GM23338 (cell line): ENCODE measurements at regions not wholly inside any gene's neighbourhood (a gene's known extent, or its start where the extent isn't known, plus 50 kb on each side); places are given as distances from the start of the nearest gene placed in this dataset.

Experiments used
- EZH2 ChIP-seq: fragments of 200-600 bp; sonication (generic); IDR thresholded peaks from one replicate; pipeline ENCODE4 v1.8.0; 2017; ENCODE audit warnings: antibody characterized with exemption, mild to moderate bottlenecking, low read depth; ENCODE audit not compliant: unreplicated experiment
- EZH2phosphoT487 ChIP-seq: fragments of 200-600 bp; sonication (generic); IDR thresholded peaks from one replicate; pipeline ENCODE4 v1.8.1; 2018; ENCODE audit warnings: antibody characterized with exemption; ENCODE audit not compliant: unreplicated experiment

DNA sequence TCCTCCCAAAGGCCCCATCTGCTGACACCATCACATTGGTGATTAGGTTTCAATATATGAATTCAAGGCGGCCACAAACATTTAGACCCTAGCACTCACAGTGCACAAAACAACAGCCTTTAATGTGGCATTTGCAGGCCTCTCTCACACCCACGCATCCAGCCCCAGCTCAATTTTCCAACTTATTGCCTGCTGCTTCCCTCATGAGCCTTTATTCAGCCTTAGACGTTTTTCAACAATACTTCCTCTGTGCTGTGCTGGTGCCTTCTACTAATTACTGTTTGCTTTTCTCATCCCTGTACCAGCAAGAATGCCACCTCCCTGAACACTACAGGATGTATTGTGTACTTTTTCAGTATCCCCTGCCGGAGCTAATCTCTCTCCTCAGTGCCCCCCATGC is 334.6 kb downstream of the GABRB3 start:
- TF ChIP-seq EZH2 = no peak
- no peak for TF ChIP-seq EZH2phosphoT487
